GM13976 (cell line): ENCODE measurements at regions not wholly inside any gene's neighbourhood (a gene's known extent, or its start where the extent isn't known, plus 50 kb on each side); places are given as distances from the start of the nearest gene placed in this dataset.

Experiments
- DNase-seq: peaks from one replicate; pipeline ENCODE4 v3.0.0; 2012; ENCODE audit warnings: low spot score
- in situ Hi-C: fragments of 300-500 bp; cut with MboI; formaldehyde crosslinking; loops from one replicate; pipeline ENCODE4 v1.12.0; 2022; ENCODE audit warnings: low sequenced_read_pairs, mixed read lengths, inconsistent platforms; ENCODE audit not compliant: unreplicated experiment
- TF ChIP-seq, protein P1 (sequence below): IDR thresholded peaks from 2 replicates; pipeline ENCODE4 v1.5.1; 2012; ENCODE audit warnings: borderline replicate concordance, mild to moderate bottlenecking; ENCODE audit not compliant: insufficient read depth; ENCODE audit errors: extremely low read depth, missing control alignments, control extremely low read depth

DNA sequence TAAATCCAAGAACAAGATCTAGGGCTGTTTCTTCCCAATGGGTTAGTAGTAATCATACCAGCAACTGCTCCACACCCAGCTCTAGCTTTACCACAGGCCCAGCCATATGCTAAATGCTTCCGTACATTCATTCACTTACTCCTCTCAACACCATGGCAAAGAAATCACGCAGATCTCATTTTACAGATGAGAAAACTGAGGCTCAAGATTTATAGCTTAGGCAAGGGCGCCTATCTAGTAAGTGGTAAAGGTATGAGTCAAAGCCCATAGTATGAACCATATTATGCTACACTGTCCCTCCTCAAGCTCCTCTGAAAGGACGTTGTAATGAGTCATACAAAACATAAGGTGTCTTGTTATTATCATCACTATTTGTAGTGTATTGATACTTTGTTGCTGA is 82.2 kb downstream of the NIBAN1 start:
- DNase-seq, result no peak
- in situ Hi-C loops, result no loop called here
- TF ChIP-seq, protein P1, sequence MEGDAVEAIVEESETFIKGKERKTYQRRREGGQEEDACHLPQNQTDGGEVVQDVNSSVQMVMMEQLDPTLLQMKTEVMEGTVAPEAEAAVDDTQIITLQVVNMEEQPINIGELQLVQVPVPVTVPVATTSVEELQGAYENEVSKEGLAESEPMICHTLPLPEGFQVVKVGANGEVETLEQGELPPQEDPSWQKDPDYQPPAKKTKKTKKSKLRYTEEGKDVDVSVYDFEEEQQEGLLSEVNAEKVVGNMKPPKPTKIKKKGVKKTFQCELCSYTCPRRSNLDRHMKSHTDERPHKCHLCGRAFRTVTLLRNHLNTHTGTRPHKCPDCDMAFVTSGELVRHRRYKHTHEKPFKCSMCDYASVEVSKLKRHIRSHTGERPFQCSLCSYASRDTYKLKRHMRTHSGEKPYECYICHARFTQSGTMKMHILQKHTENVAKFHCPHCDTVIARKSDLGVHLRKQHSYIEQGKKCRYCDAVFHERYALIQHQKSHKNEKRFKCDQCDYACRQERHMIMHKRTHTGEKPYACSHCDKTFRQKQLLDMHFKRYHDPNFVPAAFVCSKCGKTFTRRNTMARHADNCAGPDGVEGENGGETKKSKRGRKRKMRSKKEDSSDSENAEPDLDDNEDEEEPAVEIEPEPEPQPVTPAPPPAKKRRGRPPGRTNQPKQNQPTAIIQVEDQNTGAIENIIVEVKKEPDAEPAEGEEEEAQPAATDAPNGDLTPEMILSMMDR, result no peak

DNA sequence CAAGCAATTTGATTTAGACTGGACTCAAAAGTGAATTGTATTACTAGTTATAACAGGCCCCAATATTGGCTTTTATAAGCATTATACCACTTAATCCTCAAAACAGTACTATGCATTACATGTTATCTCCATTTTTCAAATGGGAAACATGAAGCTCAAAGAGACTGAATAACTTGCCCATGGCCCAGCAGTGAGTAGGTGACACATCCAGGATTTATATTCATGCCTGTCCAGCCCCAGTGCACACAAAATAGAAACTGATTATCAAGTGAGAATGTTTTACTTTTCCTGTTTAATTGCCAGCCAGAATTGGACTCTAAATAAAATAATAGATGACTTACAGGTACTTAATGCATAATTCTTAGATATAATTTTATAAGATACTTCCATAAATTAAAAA is 82.9 kb downstream of the NIBAN1 start:
- in situ Hi-C loops, result no loop called here
- no peak for DNase-seq
- TF ChIP-seq, protein P1, result no peak

DNA sequence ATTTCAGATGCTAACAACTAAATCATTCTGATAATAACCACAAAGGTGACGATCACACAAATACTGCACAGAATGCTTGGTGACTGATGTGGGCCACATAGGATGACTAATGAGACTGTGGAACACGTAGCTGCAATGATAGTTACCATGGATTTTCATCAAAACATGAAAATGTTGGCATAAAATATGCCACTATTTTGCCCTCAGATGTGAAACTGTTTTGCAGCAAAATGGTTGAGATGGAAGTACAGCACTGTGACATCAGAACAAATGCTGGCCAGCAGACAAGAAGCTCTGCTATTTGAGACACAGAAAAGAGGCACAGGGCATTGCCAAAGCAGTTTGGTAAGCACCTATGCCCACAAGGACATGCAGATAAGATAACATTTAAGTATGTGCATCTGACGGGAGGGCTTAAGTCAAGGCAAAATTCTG is 83.8 kb downstream of the NIBAN1 start:
- DNase-seq, result no peak
- in situ Hi-C loops, result no loop called here
- TF ChIP-seq, protein P1, result no peak

GRCh38 chr1:184889902-184890301 is 84.4 kb downstream of the NIBAN1 start:
- DNase-seq, result no peak
- in situ Hi-C loops, result no loop called here
- TF ChIP-seq, protein P1, result no peak

- TF ChIP-seq, protein P1, result no peak
- no peak for DNase-seq
- in situ Hi-C loops, result no loop called here
These were observed 85.1 kb downstream of the NIBAN1 start for GRCh38 chr1:184889166-184889565.

GRCh38 chr1:184888505-184888904 is 85.8 kb downstream of the NIBAN1 start:
- in situ Hi-C loops, result no loop called here
- no peak for DNase-seq

More at GRCh38 chr1:184888505-184888904, 85.8 kb downstream of the NIBAN1 start:
- TF ChIP-seq, protein P1, result no peak
